IMR-90 (cell line): ENCODE measurements at regions not wholly inside any gene's neighbourhood (a gene's known extent, or its start where the extent isn't known, plus 50 kb on each side); places are given as distances from the start of the nearest gene placed in this dataset.

Source experiments
- ATAC-seq: fragments of 200-7000 bp; cut with Tn5 transposase; 2 replicates; pipeline ENCODE4 v1.9.1; 2020; ENCODE audit warnings: low read depth, mild to moderate bottlenecking, moderate library complexity
- BruUV-seq: library from RNA; stranded (reverse); fragments of 400-500 nt; replicated peaks from 2 replicates; lab custom pipeline; 2021; lab: Mats Ljungman, UMichigan
- CTCF ChIA-PET: fragments of 300-600 bp; formaldehyde crosslinking; extraction: SDS; loops from one replicate; lab custom pipeline; 2021; ENCODE audit warnings: antibody characterized with exemption; lab: Yijun Ruan, JAX
- POLR2A ChIA-PET: fragments of 300-600 bp; sonication (Branson Sonifier 250); formaldehyde crosslinking; loops from one replicate; lab custom pipeline; 2022; ENCODE audit warnings: antibody characterized with exemption; ENCODE audit not compliant: unreplicated experiment; lab: Charles Lee
- DNase-seq: peaks from one replicate; pipeline ENCODE4 v3.0.0; 2013
- H2AFZ ChIP-seq: replicated peaks from 2 replicates; pipeline ENCODE3; 2013; ENCODE audit warnings: low read length, mild to moderate bottlenecking; ENCODE audit not compliant: poor library complexity
- H2AK5ac ChIP-seq: 2 replicates; pipeline ENCODE4 v1.6.1; 2013; ENCODE audit warnings: low read depth, low read length, inconsistent platforms
- H2AK9ac ChIP-seq: replicated peaks from 2 replicates; pipeline ENCODE3; 2013; ENCODE audit warnings: mild to moderate bottlenecking, low read depth, low read length, moderate library complexity; ENCODE audit not compliant: poor library complexity
- H2BK120ac ChIP-seq: 2 replicates; pipeline ENCODE4 v1.6.1; 2013; ENCODE audit warnings: low read depth, low read length, inconsistent platforms
- H2BK15ac ChIP-seq: 3 replicates; pipeline ENCODE4 v1.6.1; 2013; ENCODE audit warnings: low read depth, low read length, inconsistent platforms
- H2BK20ac ChIP-seq: 2 replicates; pipeline ENCODE4 v1.6.1; 2013; ENCODE audit warnings: low read depth, mild to moderate bottlenecking, inconsistent platforms, low read length, moderate library complexity
- H2BK5ac ChIP-seq: 2 replicates; pipeline ENCODE4 v1.6.1; 2013; ENCODE audit warnings: mild to moderate bottlenecking, low read depth, low read length, inconsistent platforms; ENCODE audit not compliant: poor library complexity, severe bottlenecking
- H3K14ac ChIP-seq: replicated peaks from 2 replicates; pipeline ENCODE4 v1.6.1; 2013; ENCODE audit warnings: low read depth, low read length, inconsistent platforms
- H3K18ac ChIP-seq: 2 replicates; pipeline ENCODE4 v1.6.1; 2013; ENCODE audit warnings: low read depth, low read length, control low read depth
- H3K23ac ChIP-seq: 2 replicates; pipeline ENCODE4 v1.6.1; 2013; ENCODE audit warnings: low read depth, low read length, inconsistent platforms
- H3K27ac ChIP-seq: 2 replicates; pipeline ENCODE4 v1.5.1; 2013; ENCODE audit warnings: mild to moderate bottlenecking, control low read depth, low read length; ENCODE audit not compliant: insufficient read depth
- H3K27me3 ChIP-seq: 2 replicates; pipeline ENCODE4 v1.6.1; 2013; ENCODE audit warnings: low read length; ENCODE audit not compliant: control insufficient read depth, insufficient read depth
- H3K36me3 ChIP-seq: 2 replicates; pipeline ENCODE4 v1.6.1; 2013; ENCODE audit warnings: low read length, mixed read lengths; ENCODE audit not compliant: control insufficient read depth, insufficient read depth
- H3K4ac ChIP-seq: 2 replicates; pipeline ENCODE4 v1.6.1; 2013; ENCODE audit warnings: low read depth, low read length, inconsistent platforms
- H3K4me1 ChIP-seq: 2 replicates; pipeline ENCODE4 v1.6.1; 2013; ENCODE audit warnings: low read length, mixed read lengths; ENCODE audit not compliant: control insufficient read depth, insufficient read depth
- H3K4me2 ChIP-seq: 2 replicates; pipeline ENCODE4 v1.6.1; 2013; ENCODE audit warnings: low read depth, mild to moderate bottlenecking, control low read depth, low read length, moderate library complexity
- H3K4me3 ChIP-seq: 2 replicates; pipeline ENCODE4 v1.5.1; 2013; ENCODE audit warnings: low read depth, mild to moderate bottlenecking, control low read depth, low read length, moderate library complexity; ENCODE audit not compliant: insufficient read depth
- H3K56ac ChIP-seq: 2 replicates; pipeline ENCODE4 v1.6.1; 2013; ENCODE audit warnings: low read length, inconsistent platforms; ENCODE audit not compliant: insufficient read depth; ENCODE audit errors: extremely low read depth
- H3K79me1 ChIP-seq, 2 experiments: 2 replicates each; pipeline ENCODE4 v1.6.1; 2013; ENCODE audit warnings: low read length in 2 of 2, inconsistent platforms in 1 of 2, low read depth in 1 of 2
- H3K9ac ChIP-seq: 2 replicates; pipeline ENCODE4 v1.6.1; 2013; ENCODE audit warnings: low read depth, low read length, control low read depth
- H3K9me1 ChIP-seq: 2 replicates; pipeline ENCODE4 v1.6.1; 2013; ENCODE audit warnings: low read length, inconsistent platforms; ENCODE audit not compliant: insufficient read depth
- H3K9me3 ChIP-seq: 2 replicates; pipeline ENCODE4 v1.6.1; 2013; ENCODE audit warnings: low read length; ENCODE audit not compliant: control insufficient read depth, insufficient read depth
- H4K20me1 ChIP-seq: 2 replicates; pipeline ENCODE4 v1.6.1; 2013; ENCODE audit warnings: low read length, inconsistent platforms; ENCODE audit not compliant: insufficient read depth
- H4K5ac ChIP-seq: 2 replicates; pipeline ENCODE4 v1.6.1; 2013; ENCODE audit warnings: mild to moderate bottlenecking, low read depth, low read length, control low read depth
- H4K8ac ChIP-seq, 2 experiments: 2 replicates each; pipeline ENCODE4 v1.6.1; 2013; ENCODE audit warnings: low read depth in 2 of 2, low read length in 2 of 2, control low read depth in 1 of 2, inconsistent platforms in 1 of 2
- H4K91ac ChIP-seq: 2 replicates; pipeline ENCODE4 v1.6.1; 2013; ENCODE audit warnings: low read depth, low read length, inconsistent platforms; ENCODE audit not compliant: insufficient read depth
- BHLHE40 ChIP-seq: fragments of 150-350 bp; IDR thresholded peaks from 2 replicates; pipeline ENCODE4 v1.6.1; 2016; ENCODE audit warnings: mild to moderate bottlenecking, low read depth, low read length
- CEBPB ChIP-seq: IDR thresholded peaks from 2 replicates; pipeline ENCODE4 v1.6.1; 2012; ENCODE audit warnings: low read depth, low read length, improper control_type of control experiment
- CHD1 ChIP-seq: IDR thresholded peaks from 2 replicates; pipeline ENCODE4 v1.6.1; 2012; ENCODE audit warnings: low read depth, low read length, improper control_type of control experiment
- CTCF ChIP-seq: conservative IDR thresholded peaks from 2 replicates; pipeline ENCODE4 v1.5.1; 2012; ENCODE audit warnings: mild to moderate bottlenecking, low read depth, low read length, improper control_type of control experiment
- ELK1 ChIP-seq: fragments of 150-350 bp; IDR thresholded peaks from 2 replicates; pipeline ENCODE4 v1.6.1; 2016; ENCODE audit warnings: low read depth, mild to moderate bottlenecking, low read length, moderate library complexity, borderline replicate concordance
- FOS ChIP-seq: fragments of 150-350 bp; IDR thresholded peaks from 2 replicates; pipeline ENCODE4 v1.6.1; 2016; ENCODE audit warnings: low read depth, low read length
- MAFK ChIP-seq: IDR thresholded peaks from 2 replicates; pipeline ENCODE4 v1.6.1; 2012; ENCODE audit warnings: low read depth, low read length, improper control_type of control experiment
- MAZ ChIP-seq: IDR thresholded peaks from 2 replicates; pipeline ENCODE4 v1.6.1; 2012; ENCODE audit warnings: low read depth, mild to moderate bottlenecking, low read length, improper control_type of control experiment, moderate library complexity, borderline replicate concordance
- MXI1 ChIP-seq: IDR thresholded peaks from 2 replicates; pipeline ENCODE4 v1.6.1; 2012; ENCODE audit warnings: low read depth, mild to moderate bottlenecking, low read length, moderate library complexity, borderline replicate concordance
- NFE2L2 ChIP-seq: fragments of 150-350 bp; IDR thresholded peaks from 2 replicates; pipeline ENCODE4 v1.6.1; 2016; ENCODE audit warnings: low read depth, mild to moderate bottlenecking, low read length
- POLR2A ChIP-seq: IDR thresholded peaks from 2 replicates; pipeline ENCODE4 v1.6.1; 2012; ENCODE audit warnings: mild to moderate bottlenecking, low read depth, low read length
- RAD21 ChIP-seq: IDR thresholded peaks from 2 replicates; pipeline ENCODE4 v1.6.1; 2012; ENCODE audit warnings: low read length, improper control_type of control experiment
- RFX5 ChIP-seq: IDR thresholded peaks from 2 replicates; pipeline ENCODE4 v1.8.0; 2012; ENCODE audit warnings: low read depth, mild to moderate bottlenecking, low read length, moderate library complexity
- SMC3 ChIP-seq: fragments of 150-350 bp; IDR thresholded peaks from 2 replicates; pipeline ENCODE4 v1.6.1; 2016; ENCODE audit warnings: low read depth, mild to moderate bottlenecking, antibody characterized with exemption, low read length, moderate library complexity
- USF2 ChIP-seq: fragments of 150-350 bp; IDR thresholded peaks from 2 replicates; pipeline ENCODE4 v1.6.1; 2017; ENCODE audit warnings: mild to moderate bottlenecking, antibody characterized with exemption, low read length, low read depth
- WGBS, 2 experiments: methylation state at CpG; one replicate each; pipeline versions ENCODE4 v1.1.5 to v1.1.7; 2013; ENCODE audit warnings: missing lambda C conversion rate in 2 of 2; ENCODE audit not compliant: insufficient read length in 1 of 2; ENCODE audit errors: extremely low coverage in 2 of 2; 5-methylcytosine and 5-hydroxymethylcytosine counted together
- dilution Hi-C: fragments of 300-500 bp; cut with HindIII; formaldehyde crosslinking; loops from one replicate; pipeline ENCODE4 v1.14.3; 2018; ENCODE audit warnings: low sequenced_read_pairs; ENCODE audit not compliant: unreplicated experiment
- in situ Hi-C: fragments of 300-500 bp; cut with MboI; formaldehyde crosslinking; loops from 3 replicates; pipeline ENCODE4 v1.14.3; 2019; ENCODE audit warnings: low sequenced_read_pairs, inconsistent platforms, mixed read lengths
- intact Hi-C: fragments of 100-400 bp; cut with micrococcal nuclease; formaldehyde crosslinking; loops from 2 replicates; pipeline ENCODE4 v1.10.0; 2022

GRCh38 chr4:123740236-123740635 lies 343.6 kb downstream of the SPRY1 start:
- Histone ChIP-seq H3K14ac (no peak overlapping the region), H3K23ac (no peak overlapping the region), H2AK9ac (no peak overlapping the region), H4K5ac (no peak overlapping the region), H4K8ac (no peak overlapping the region), H4K20me1 (no peaks in the 10 kb centered on the region), H3K27me3 (no peaks in the 10 kb centered on the region), H2AFZ (no peak overlapping the region), H2AK5ac (no peak overlapping the region), H3K18ac (no peak overlapping the region), H2BK120ac (no peak overlapping the region), H2BK20ac (no peak overlapping the region), H3K4me1 (peaks cover 5% of the 10 kb centered on the region; the same call in 1 of the 2 replicates), H3K4me2 (no peak overlapping the region), H3K4ac (no peak overlapping the region), H3K27ac (no peak overlapping the region), H3K9ac (no peak overlapping the region), H3K56ac (no peak overlapping the region), H4K91ac (no peak overlapping the region), H3K36me3 (no peaks in the 10 kb centered on the region), H3K9me3 (no peaks in the 10 kb centered on the region), H2BK15ac (no peak overlapping the region), H3K9me1 (0 out of 2 replicates have a peak, but pooled peaks cover 3% of the 10 kb centered on the region), H3K79me1 (no peaks in the 10 kb centered on the region), H2BK5ac (no peak overlapping the region), H3K4me3 (no peak overlapping the region)
- no TSS peak for BruUV-seq
- no peak for ATAC-seq
- no peak for TF ChIP-seq MAZ
- no peak for TF ChIP-seq NFE2L2
- TF ChIP-seq MXI1 = no peak
- TF ChIP-seq FOS = no peak
- no peak for TF ChIP-seq BHLHE40
- TF ChIP-seq USF2 = no peak
- TF ChIP-seq POLR2A = no peak
- no peak for TF ChIP-seq CTCF
- TF ChIP-seq MAFK = no peak
- TF ChIP-seq RFX5 = no peak
- TF ChIP-seq CHD1 = no peak
- no peak for TF ChIP-seq RAD21
- TF ChIP-seq SMC3 = no peak
- no peak for TF ChIP-seq ELK1
- TF ChIP-seq CEBPB = no peak
- no CpG with 5 or more reads among the region's 3 CpGs for WGBS, 2 experiments
- intact Hi-C loops = no loop called here
- POLR2A ChIA-PET = no interaction called here
- dilution Hi-C loops = no loop called here
- in situ Hi-C loops = no loop called here
- DNase-seq = no peak
- CTCF ChIA-PET = no interaction called here
